Right atrium auricular region (tissue), 2 donors: ENCODE measurements at regions not wholly inside any gene's neighbourhood (a gene's known extent, or its start where the extent isn't known, plus 50 kb on each side); places are given as distances from the start of the nearest gene placed in this dataset.

Experiments used
- DNase-seq: peaks from one replicate; pipeline ENCODE4 v3.0.0-alpha.2; 2019; ENCODE audit warnings: low spot score
- H3K27ac ChIP-seq, 2 donors: fragments of 200-600 bp; sonication (generic); 1 replicate in 1 of 2; 2 replicates in 1 of 2; pipeline ENCODE4 v1.5.1; 2016 to 2019
- H3K27me3 ChIP-seq, 2 donors: fragments of 200-600 bp; sonication (generic); one replicate each; pipeline versions ENCODE4 v1.5.1 to v1.6.0; 2017 to 2019
- H3K36me3 ChIP-seq: fragments of 200-600 bp; sonication (generic); one replicate; pipeline ENCODE4 v1.5.1; 2016
- H3K4me1 ChIP-seq, 2 donors: fragments of 200-600 bp; sonication (generic); one replicate each; pipeline versions ENCODE4 v1.5.1 to v1.6.0; 2017 to 2019
- H3K4me3 ChIP-seq, 2 donors: fragments of 200-600 bp; sonication (generic); 1 replicate in 1 of 2; 2 replicates in 1 of 2; pipeline ENCODE4 v1.5.1; 2017 to 2019; ENCODE audit warnings: mild to moderate bottlenecking in 1 of 2, moderate library complexity in 1 of 2
- H3K9me3 ChIP-seq, 2 donors: fragments of 200-600 bp; sonication (generic); one replicate each; pipeline ENCODE4 v1.5.1; 2019
- CTCF ChIP-seq, 2 donors: fragments of 200-600 bp; sonication (generic); IDR thresholded peaks; one replicate each; pipeline ENCODE4 v1.5.1; 2019; ENCODE audit warnings: antibody characterized with exemption in 2 of 2

- H3K27me3 ChIP-seq = no peaks in the 10 kb centered on the region
- H3K4me1 ChIP-seq = no peaks in the 10 kb centered on the region
- no peak overlapping the region for H3K27ac ChIP-seq
- no peak overlapping the region for H3K4me3 ChIP-seq
- no peaks in the 10 kb centered on the region for H3K36me3 ChIP-seq
- peaks cover 0 to 9% of the 10 kb centered on the region in 2 donors for H3K9me3 ChIP-seq
- DNase-seq = no peak
- TF ChIP-seq CTCF (IDR thresholded peaks at IDR 0.05) = no peak
Measured at GRCh38 chr1:82534996-82535395, 734.3 kb downstream of the ADGRL2 start.

GRCh38 chr1:82525378-82525777 is 724.6 kb downstream of the ADGRL2 start:
- no peak overlapping the region for H3K4me3 ChIP-seq
- no peak for TF ChIP-seq CTCF (IDR thresholded peaks at IDR 0.05)
- H3K9me3 ChIP-seq = peaks cover 0 to 3% of the 10 kb centered on the region in 2 donors
- DNase-seq = no peak
- no peaks in the 10 kb centered on the region for H3K27me3 ChIP-seq
- H3K27ac ChIP-seq = no peak overlapping the region
- H3K36me3 ChIP-seq = no peaks in the 10 kb centered on the region
- H3K4me1 ChIP-seq = no peaks in the 10 kb centered on the region

- DNase-seq = no peak
- Histone ChIP-seq H3K36me3 (no peaks in the 10 kb centered on the region), H3K9me3 (no peaks in the 10 kb centered on the region), H3K4me3 (no peak overlapping the region), H3K27me3 (no peaks in the 10 kb centered on the region), H3K4me1 (peaks cover 0 to 6% of the 10 kb centered on the region in 2 donors), H3K27ac (no peak overlapping the region)
- TF ChIP-seq CTCF (IDR thresholded peaks at IDR 0.05) = no peak
Measured at GRCh38 chr1:82520611-82521010, 719.9 kb downstream of the ADGRL2 start.

- H3K27ac ChIP-seq = no peak overlapping the region
- TF ChIP-seq CTCF (IDR thresholded peaks at IDR 0.05) = peak in 1 of 2 donors; percentile 53
- H3K27me3 ChIP-seq = no peaks in the 10 kb centered on the region
- H3K9me3 ChIP-seq = no peaks in the 10 kb centered on the region
- peak; percentile 75 for DNase-seq
- no peak overlapping the region for H3K4me3 ChIP-seq
- no peaks in the 10 kb centered on the region for H3K36me3 ChIP-seq
- H3K4me1 ChIP-seq = peaks cover 0 to 6% of the 10 kb centered on the region in 2 donors
Measured at GRCh38 chr1:82517586-82517985, 716.9 kb downstream of the ADGRL2 start.

- no peaks in the 10 kb centered on the region for H3K36me3 ChIP-seq
- no peaks in the 10 kb centered on the region for H3K27me3 ChIP-seq
- no peak for TF ChIP-seq CTCF (IDR thresholded peaks at IDR 0.05)
- peaks cover 0 to 6% of the 10 kb centered on the region in 2 donors for H3K4me1 ChIP-seq
- no peaks in the 10 kb centered on the region for H3K9me3 ChIP-seq
- DNase-seq = no peak
- no peak overlapping the region for H3K27ac ChIP-seq
- H3K4me3 ChIP-seq = no peak overlapping the region
Measured at GRCh38 chr1:82515650-82516049, 714.9 kb downstream of the ADGRL2 start.

GRCh38 chr1:82511441-82511840 is 710.7 kb downstream of the ADGRL2 start:
- Histone ChIP-seq H3K36me3 (no peaks in the 10 kb centered on the region), H3K4me3 (no peak overlapping the region), H3K9me3 (no peaks in the 10 kb centered on the region), H3K4me1 (no peaks in the 10 kb centered on the region), H3K27ac (no peak overlapping the region), H3K27me3 (no peaks in the 10 kb centered on the region)
- no peak for DNase-seq
- TF ChIP-seq CTCF (IDR thresholded peaks at IDR 0.05) = no peak
